PC-3 (cell line): ENCODE measurements at regions not wholly inside any gene's neighbourhood (a gene's known extent, or its start where the extent isn't known, plus 50 kb on each side); places are given as distances from the start of the nearest gene placed in this dataset.

Experiments used
- ATAC-seq: fragments of 200-7000 bp; cut with Tn5 transposase; 2 replicates; pipeline ENCODE4 v1.9.1; 2020; ENCODE audit warnings: mild to moderate bottlenecking, moderate library complexity
- BruUV-seq: library from RNA; stranded (reverse); fragments of 400-500 nt; replicated peaks from 2 replicates; lab custom pipeline; 2021; lab: Mats Ljungman, UMichigan
- CTCF ChIA-PET: fragments of 300-600 bp; sonication (Branson Sonifier 250); formaldehyde crosslinking; loops from one replicate; lab custom pipeline; 2022; ENCODE audit warnings: antibody characterized with exemption; lab: Charles Lee
- POLR2A ChIA-PET: fragments of 300-600 bp; sonication (Branson Sonifier 250); formaldehyde crosslinking; loops from one replicate; lab custom pipeline; 2022; ENCODE audit warnings: antibody characterized with exemption; ENCODE audit not compliant: unreplicated experiment; lab: Charles Lee
- DNase-seq: peaks from one replicate; pipeline ENCODE4 v3.0.0-alpha.2; 2015
- H2AFZ ChIP-seq: fragments of 300-600 bp; sonication (generic); 2 replicates; pipeline ENCODE4 v1.6.0; 2016; ENCODE audit warnings: antibody characterized with exemption, low read length
- H3F3A ChIP-seq: fragments of 300-600 bp; sonication (generic); one replicate; pipeline ENCODE4 v1.6.0; 2017; ENCODE audit warnings: antibody characterized with exemption, low read length, control low read depth, mild to moderate bottlenecking; ENCODE audit not compliant: unreplicated experiment
- H3K27ac ChIP-seq: fragments of 300-600 bp; sonication (generic); 2 replicates; pipeline ENCODE4 v1.5.1; 2016; ENCODE audit warnings: mild to moderate bottlenecking, low read length
- H3K27me3 ChIP-seq: fragments of 300-600 bp; sonication (generic); 2 replicates; pipeline ENCODE4 v1.6.1; 2016; ENCODE audit warnings: low read length, mixed read lengths
- H3K36me3 ChIP-seq: fragments of 300-600 bp; sonication (generic); 2 replicates; pipeline ENCODE4 v1.6.1; 2016; ENCODE audit warnings: low read depth, mixed run types, low read length, mixed read lengths
- H3K4me1 ChIP-seq: fragments of 300-600 bp; sonication (generic); 2 replicates; pipeline ENCODE4 v1.5.1; 2016; ENCODE audit warnings: low read length; ENCODE audit not compliant: insufficient read depth
- H3K4me2 ChIP-seq: fragments of 300-600 bp; sonication (generic); 2 replicates; pipeline ENCODE4 v1.6.0; 2016; ENCODE audit warnings: low read length
- H3K4me3 ChIP-seq: fragments of 300-600 bp; sonication (generic); 2 replicates; pipeline ENCODE4 v1.5.1; 2016; ENCODE audit warnings: mild to moderate bottlenecking, low read length, mixed read lengths
- H3K79me2 ChIP-seq: fragments of 300-600 bp; sonication (generic); 2 replicates; pipeline ENCODE4 v1.6.1; 2017; ENCODE audit warnings: low read length, mixed read lengths
- H3K9ac ChIP-seq: fragments of 300-600 bp; sonication (generic); 2 replicates; pipeline ENCODE4 v1.6.0; 2016; ENCODE audit warnings: mild to moderate bottlenecking, low read length
- H3K9me2 ChIP-seq: fragments of 300-600 bp; sonication (generic); replicated peaks from 2 replicates; pipeline ENCODE4 v1.6.1; 2016; ENCODE audit warnings: mixed run types, low read length, mixed read lengths
- H3K9me3 ChIP-seq: fragments of 300-600 bp; sonication (generic); 2 replicates; pipeline ENCODE4 v1.6.1; 2016; ENCODE audit warnings: low read length, mixed read lengths
- H4K20me1 ChIP-seq: fragments of 300-600 bp; sonication (generic); 2 replicates; pipeline ENCODE4 v1.6.1; 2016; ENCODE audit warnings: low read length, mixed read lengths
- CTCF ChIP-seq: fragments of 300-600 bp; sonication (generic); conservative IDR thresholded peaks from 2 replicates; pipeline ENCODE4 v1.5.1; 2017; ENCODE audit warnings: antibody characterized with exemption, low read depth, mild to moderate bottlenecking, low read length
- EZH2 ChIP-seq: fragments of 300-600 bp; sonication (generic); IDR thresholded peaks from one replicate; pipeline ENCODE4 v1.6.1; 2017; ENCODE audit warnings: antibody characterized with exemption, mild to moderate bottlenecking, low read length; ENCODE audit not compliant: unreplicated experiment
- EZH2phosphoT487 ChIP-seq: fragments of 300-600 bp; sonication (generic); IDR thresholded peaks from 2 replicates; pipeline ENCODE4 v1.6.1; 2018; ENCODE audit warnings: mild to moderate bottlenecking, antibody characterized with exemption, low read length, borderline replicate concordance
- intact Hi-C: fragments of 100-400 bp; cut with micrococcal nuclease; formaldehyde crosslinking; loops from 2 replicates; pipeline ENCODE4 v1.9.0; 2023

GRCh38 chr4:180380733-180381132, 1862.5 kb upstream of the TENM3 start:
- ChIA-PET POLR2A (no interaction called here), CTCF (no interaction called here)
- intact Hi-C loops, result no loop called here
- Histone ChIP-seq H3K4me1 (peaks cover 8% of the 10 kb centered on the region; the same call in 1 of the 2 replicates), H3K9me2 (no peaks in the 10 kb centered on the region), H3F3A (no peaks in the 10 kb centered on the region), H3K9me3 (no peaks in the 10 kb centered on the region), H3K4me3 (no peak overlapping the region), H2AFZ (no peak overlapping the region), H3K27me3 (no peaks in the 10 kb centered on the region), H3K79me2 (no peaks in the 10 kb centered on the region), H3K27ac (no peak overlapping the region), H3K36me3 (no peaks in the 10 kb centered on the region), H4K20me1 (no peaks in the 10 kb centered on the region), H3K4me2 (no peak overlapping the region), H3K9ac (no peak overlapping the region)
- ATAC-seq (peak; percentile 56), DNase-seq (peak; percentile 80)
- no TSS peak for BruUV-seq
- TF ChIP-seq EZH2phosphoT487 (no peak), EZH2 (no peak), CTCF (no peak)

- H3K9me2 ChIP-seq, result no peaks in the 10 kb centered on the region
- ATAC-seq (no peak), DNase-seq (no peak)
- no peaks in the 10 kb centered on the region for H4K20me1 ChIP-seq
- H3K9ac ChIP-seq, result no peak overlapping the region
- no peak overlapping the region for H3K4me2 ChIP-seq
- ChIA-PET POLR2A (no interaction called here), CTCF (no interaction called here)
- no peak overlapping the region for H3K27ac ChIP-seq
- no peaks in the 10 kb centered on the region for H3K79me2 ChIP-seq
- intact Hi-C loops, result no loop called here
- H3K4me3 ChIP-seq, result no peak overlapping the region
- no peaks in the 10 kb centered on the region for H3K36me3 ChIP-seq
- H2AFZ ChIP-seq, result no peak overlapping the region
- TF ChIP-seq EZH2 (no peak), CTCF (no peak), EZH2phosphoT487 (no peak)
- H3F3A ChIP-seq, result no peaks in the 10 kb centered on the region
- BruUV-seq, result no TSS peak
- no peaks in the 10 kb centered on the region for H3K27me3 ChIP-seq
- no peaks in the 10 kb centered on the region for H3K9me3 ChIP-seq
- H3K4me1 ChIP-seq, result no peaks in the 10 kb centered on the region
These were observed 1851.6 kb upstream of the TENM3 start for GRCh38 chr4:180391613-180392012.

GRCh38 chr4:180394312-180394711, 1848.9 kb upstream of the TENM3 start:
- H3F3A ChIP-seq, result no peaks in the 10 kb centered on the region
- H2AFZ ChIP-seq, result no peak overlapping the region
- BruUV-seq, result no TSS peak
- no peaks in the 10 kb centered on the region for H3K9me2 ChIP-seq
- ATAC-seq (no peak), DNase-seq (no peak)
- intact Hi-C loops, result no loop called here
- no peak for TF ChIP-seq EZH2
- no peak for TF ChIP-seq CTCF
- no peak for TF ChIP-seq EZH2phosphoT487
- POLR2A ChIA-PET, result no interaction called here
- H3K9me3 ChIP-seq, result no peaks in the 10 kb centered on the region
- H3K79me2 ChIP-seq, result no peaks in the 10 kb centered on the region
- CTCF ChIA-PET, result no interaction called here
- H4K20me1 ChIP-seq, result no peaks in the 10 kb centered on the region
- no peak overlapping the region for H3K4me3 ChIP-seq
- no peaks in the 10 kb centered on the region for H3K4me1 ChIP-seq
- no peak overlapping the region for H3K27ac ChIP-seq
- H3K36me3 ChIP-seq, result no peaks in the 10 kb centered on the region
- no peak overlapping the region; the same call in 1 of the 2 replicates for H3K9ac ChIP-seq
- peak overlapping the region; percentile 31; the same call in 1 of the 2 replicates for H3K4me2 ChIP-seq
- H3K27me3 ChIP-seq, result no peaks in the 10 kb centered on the region
